Effector CD8-positive, alpha-beta T cell (primary cell): ENCODE measurements at regions not wholly inside any gene's neighbourhood (a gene's known extent, or its start where the extent isn't known, plus 50 kb on each side); places are given as distances from the start of the nearest gene placed in this dataset.
A peak's percentile ranks its signal among the peaks of the same experiment; 100 is the strongest.

Experiments
- DNase-seq: peaks from one replicate; lab custom pipeline; 2025; lab: John Stamatoyannopoulos, UW

GRCh38 chr9:126556560-126557250 lies 57.0 kb upstream of the LMX1B start:
- no peak for DNase-seq

- peak; percentile 49 for DNase-seq
These were observed 55.6 kb upstream of the LMX1B start for GRCh38 chr9:126558051-126558665.

- DNase-seq = no peak
These were observed 54.4 kb upstream of the LMX1B start for GRCh38 chr9:126559296-126559695.

GRCh38 chr9:126561582-126561981 lies 52.1 kb upstream of the LMX1B start:
- no peak for DNase-seq

- no peak for DNase-seq
These were observed 50.2 kb upstream of the LMX1B start for GRCh38 chr9:126563556-126563955.
